ENCODE measurements at regions not wholly inside any gene's neighbourhood (a gene's known extent, or its start where the extent isn't known, plus 50 kb on each side); places are given as distances from the start of the nearest gene placed in this dataset.

DNA sequence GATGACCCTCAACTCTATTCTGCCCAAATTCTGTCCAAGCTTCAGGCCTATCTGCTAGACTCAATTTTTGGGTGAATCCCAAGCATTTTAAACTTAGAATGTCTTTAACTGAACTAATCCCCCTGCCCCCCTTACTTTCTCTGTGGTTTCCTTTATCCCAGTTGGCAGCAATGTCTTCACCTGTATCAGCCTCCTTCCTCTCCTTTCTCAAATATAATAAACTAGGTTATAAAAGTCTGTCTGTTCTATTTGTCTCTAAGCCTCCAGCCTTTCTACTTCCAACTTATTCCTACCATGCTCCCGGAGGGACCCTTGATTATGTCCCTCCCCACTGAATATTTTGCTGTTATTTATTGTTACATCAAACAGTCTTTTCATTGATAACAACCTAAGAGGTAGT lies 375.5 kb upstream of the TRIB2 start:
- Histone ChIP-seq H4K20me1 (ENCODE audit: insufficient read depth, low read length) (no peaks in the 10 kb centered on the region), H3K4me3 (ENCODE audit: low read length) (no peak overlapping the region)
- TF ChIP-seq CTCF (IDR thresholded peaks at IDR 0.05; ENCODE audit: low read depth, low read length) (no peak), EZH2phosphoT487 (IDR thresholded peaks at IDR 0.05; ENCODE audit: low read depth) (no peak)

GRCh38 chr2:12341920-12342319 lies 374.8 kb upstream of the TRIB2 start:
- Histone ChIP-seq H3K9me3 (ENCODE audit: insufficient read depth, low read length) (no peaks in the 10 kb centered on the region), H3K4me1 (ENCODE audit: low read length) (no peaks in the 10 kb centered on the region), H3K27ac (ENCODE audit: low read length) (no peak overlapping the region), H2AFZ (ENCODE audit: low read depth, low read length) (no peak overlapping the region), H4K20me1 (ENCODE audit: insufficient read depth, low read length) (no peaks in the 10 kb centered on the region), H3K4me2 (ENCODE audit: low read length) (no peak overlapping the region), H3K9ac (ENCODE audit: low read length) (no peak overlapping the region), H3K27me3 (ENCODE audit: low read depth, low read length) (no peaks in the 10 kb centered on the region), H3K4me3 (ENCODE audit: low read length) (no peak overlapping the region), H3K36me3 (replicated peaks; ENCODE audit: low read depth, low read length) (no peaks in the 10 kb centered on the region), H3K79me2 (ENCODE audit: low read length) (no peaks in the 10 kb centered on the region)
- TF ChIP-seq EZH2phosphoT487 (IDR thresholded peaks at IDR 0.05; ENCODE audit: low read depth) (no peak), CTCF (IDR thresholded peaks at IDR 0.05; ENCODE audit: low read depth, low read length) (no peak)

More for the DNA sequence above, 375.5 kb upstream of the TRIB2 start:
- Histone ChIP-seq H3K4me1 (ENCODE audit: low read length) (no peaks in the 10 kb centered on the region), H2AFZ (ENCODE audit: low read depth, low read length) (no peak overlapping the region), H3K27ac (ENCODE audit: low read length) (no peak overlapping the region), H3K27me3 (ENCODE audit: low read depth, low read length) (no peaks in the 10 kb centered on the region), H3K9me3 (ENCODE audit: insufficient read depth, low read length) (no peaks in the 10 kb centered on the region), H3K36me3 (replicated peaks; ENCODE audit: low read depth, low read length) (no peaks in the 10 kb centered on the region), H3K79me2 (ENCODE audit: low read length) (no peaks in the 10 kb centered on the region), H3K4me2 (ENCODE audit: low read length) (no peak overlapping the region), H3K9ac (ENCODE audit: low read length) (no peak overlapping the region)

- Histone ChIP-seq H4K20me1 (ENCODE audit: insufficient read depth, low read length) (no peaks in the 10 kb centered on the region), H3K9me3 (ENCODE audit: insufficient read depth, low read length) (no peaks in the 10 kb centered on the region), H2AFZ (ENCODE audit: low read depth, low read length) (no peak overlapping the region), H3K4me1 (ENCODE audit: low read length) (no peaks in the 10 kb centered on the region), H3K4me3 (ENCODE audit: low read length) (no peak overlapping the region), H3K36me3 (replicated peaks; ENCODE audit: low read depth, low read length) (no peaks in the 10 kb centered on the region), H3K9ac (ENCODE audit: low read length) (no peak overlapping the region), H3K4me2 (ENCODE audit: low read length) (no peak overlapping the region), H3K27ac (ENCODE audit: low read length) (no peak overlapping the region), H3K27me3 (ENCODE audit: low read depth, low read length) (no peaks in the 10 kb centered on the region), H3K79me2 (ENCODE audit: low read length) (no peaks in the 10 kb centered on the region)
- no peak for TF ChIP-seq EZH2phosphoT487 (IDR thresholded peaks at IDR 0.05; ENCODE audit: low read depth)
- no peak for TF ChIP-seq CTCF (IDR thresholded peaks at IDR 0.05; ENCODE audit: low read depth, low read length)
Measured at GRCh38 chr2:12343141-12343540, 373.6 kb upstream of the TRIB2 start.

DNA sequence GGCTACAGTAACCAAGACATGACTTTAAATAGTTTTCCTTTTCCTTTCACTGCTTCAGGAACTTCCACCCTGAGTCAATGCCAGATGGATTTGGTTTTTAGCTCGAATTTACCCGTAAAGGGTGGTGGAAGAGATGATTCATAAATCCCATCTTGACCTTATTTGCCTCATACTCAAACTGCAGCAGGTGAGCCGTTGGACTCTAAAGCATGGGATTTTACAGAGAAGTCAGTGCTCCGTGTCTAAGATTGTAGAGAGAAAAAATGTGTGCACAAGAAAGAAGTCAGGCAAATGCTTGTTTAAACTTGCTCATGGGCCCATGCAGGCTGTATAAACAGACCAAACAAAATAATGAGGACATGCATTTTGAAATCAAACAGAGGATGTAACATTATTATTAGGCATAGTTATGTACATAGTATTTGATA lies 369.7 kb upstream of the TRIB2 start:
- H3K27me3 ChIP-seq (ENCODE audit: low read depth, low read length) = no peaks in the 10 kb centered on the region
- H3K27ac ChIP-seq (ENCODE audit: low read length) = no peak overlapping the region
- H4K20me1 ChIP-seq (ENCODE audit: insufficient read depth, low read length) = no peaks in the 10 kb centered on the region
- TF ChIP-seq CTCF (IDR thresholded peaks at IDR 0.05; ENCODE audit: low read depth, low read length) (no peak), EZH2phosphoT487 (IDR thresholded peaks at IDR 0.05; ENCODE audit: low read depth) (no peak)
- no peak overlapping the region for H3K4me2 ChIP-seq (ENCODE audit: low read length)
- no peak overlapping the region for H3K4me3 ChIP-seq (ENCODE audit: low read length)
- H3K79me2 ChIP-seq (ENCODE audit: low read length) = no peaks in the 10 kb centered on the region
- H3K9ac ChIP-seq (ENCODE audit: low read length) = no peak overlapping the region
- no peaks in the 10 kb centered on the region for H3K9me3 ChIP-seq (ENCODE audit: insufficient read depth, low read length)
- no peaks in the 10 kb centered on the region for H3K36me3 ChIP-seq (replicated peaks; ENCODE audit: low read depth, low read length)
- no peaks in the 10 kb centered on the region for H3K4me1 ChIP-seq (ENCODE audit: low read length)
- H2AFZ ChIP-seq (ENCODE audit: low read depth, low read length) = no peak overlapping the region
